Stimulated activated CD4-positive, alpha-beta T cell treated with anti-CD3 and anti-CD28 coated beads, Interleukin-12 subunit alpha, Interleukin-12 subunit beta, amount 100 ng/mL, for 4 hours (primary cell): ENCODE measurements at regions not wholly inside any gene's neighbourhood (a gene's known extent, or its start where the extent isn't known, plus 50 kb on each side); places are given as distances from the start of the nearest gene placed in this dataset.

ENCODE experiments used
- DNase-seq: peaks from one replicate; pipeline ENCODE4 v3.0.0-alpha.2; 2020

DNA sequence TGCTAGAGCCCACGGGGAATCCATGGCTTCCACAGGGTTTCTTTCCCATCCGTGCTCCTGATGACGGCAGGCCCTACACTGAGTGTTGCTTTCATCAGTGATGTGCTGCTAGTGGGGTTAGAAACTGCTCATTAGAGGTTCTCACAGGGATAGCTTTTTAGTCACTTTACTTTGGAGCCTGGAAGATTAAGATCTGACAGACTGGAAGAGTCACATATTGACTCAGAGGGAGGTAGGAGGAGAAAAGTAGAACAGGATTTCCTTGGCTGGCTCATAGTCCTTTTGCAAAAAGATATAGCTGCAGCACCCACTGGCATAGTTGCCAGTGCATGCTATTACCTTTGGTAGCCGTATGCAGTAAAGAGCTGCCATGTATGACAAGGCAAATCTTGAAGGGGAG lies 890.3 kb downstream of the C6orf118 start:
- DNase-seq = no peak

- no peak for DNase-seq
Observed at GRCh38 chr6:164418262-164418588, 891.2 kb downstream of the C6orf118 start.

GRCh38 chr6:164417537-164418261 lies 891.7 kb downstream of the C6orf118 start:
- no peak for DNase-seq

GRCh38 chr6:164415832-164416563 lies 893.4 kb downstream of the C6orf118 start:
- DNase-seq = no peak

GRCh38 chr6:164414695-164415094 lies 894.7 kb downstream of the C6orf118 start:
- DNase-seq = no peak

GRCh38 chr6:164412566-164412965 lies 896.8 kb downstream of the C6orf118 start:
- DNase-seq = no peak

DNA sequence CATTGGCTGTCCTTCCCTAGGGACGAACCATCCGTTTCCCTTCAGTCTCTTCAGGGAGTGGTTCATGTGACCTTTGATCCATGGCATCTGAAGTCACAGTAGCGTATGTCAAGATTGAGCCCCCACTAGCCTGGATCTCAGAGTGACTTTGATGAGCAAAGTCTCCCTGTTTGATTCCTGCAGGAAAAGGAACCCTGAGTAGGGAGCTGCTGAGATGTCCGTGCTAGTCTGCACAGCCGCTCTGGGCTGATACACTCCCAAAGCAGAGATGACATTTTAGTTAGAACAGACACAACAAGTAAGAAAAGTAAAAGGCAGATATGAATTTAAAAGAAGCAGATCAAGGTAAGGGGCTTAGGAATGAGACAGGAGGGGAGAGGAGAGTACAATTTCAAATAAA lies 899.4 kb downstream of the C6orf118 start:
- no peak for DNase-seq

DNA sequence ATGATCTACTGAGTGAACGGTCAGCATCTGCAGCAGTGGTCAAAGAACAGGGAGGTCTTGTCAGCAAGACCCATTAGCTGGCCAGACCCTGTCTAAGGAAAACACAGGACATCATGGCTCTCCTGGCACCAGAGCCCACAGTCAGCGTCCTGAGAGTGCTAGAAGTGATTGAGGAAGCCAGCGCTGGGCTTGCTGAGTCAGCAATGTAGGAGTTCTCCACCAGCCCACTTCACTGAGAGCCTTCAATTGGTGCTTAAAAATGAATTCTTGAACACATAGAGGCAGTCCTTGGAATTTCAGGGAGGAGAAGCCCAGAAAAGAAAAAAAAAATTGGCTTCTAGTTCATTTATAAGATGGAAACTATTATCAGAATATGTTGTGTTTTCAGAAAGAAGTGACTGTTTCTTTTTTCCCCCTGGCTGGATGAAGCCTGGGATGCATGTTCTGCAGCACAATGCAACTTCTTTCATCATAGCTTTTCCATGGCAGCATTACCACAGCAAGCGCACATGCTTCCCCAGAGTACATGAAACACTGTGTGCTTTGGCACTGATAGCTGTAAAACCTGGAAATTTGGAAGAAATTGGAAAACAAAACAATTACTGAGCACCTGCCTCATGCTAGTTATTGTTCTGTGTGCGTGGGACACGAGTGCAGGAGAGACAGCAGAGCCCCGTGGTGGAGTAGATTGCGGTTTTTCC lies 899.9 kb downstream of the C6orf118 start:
- no peak for DNase-seq

- DNase-seq = no peak
Observed at GRCh38 chr6:164408868-164409267, 900.5 kb downstream of the C6orf118 start.

DNA sequence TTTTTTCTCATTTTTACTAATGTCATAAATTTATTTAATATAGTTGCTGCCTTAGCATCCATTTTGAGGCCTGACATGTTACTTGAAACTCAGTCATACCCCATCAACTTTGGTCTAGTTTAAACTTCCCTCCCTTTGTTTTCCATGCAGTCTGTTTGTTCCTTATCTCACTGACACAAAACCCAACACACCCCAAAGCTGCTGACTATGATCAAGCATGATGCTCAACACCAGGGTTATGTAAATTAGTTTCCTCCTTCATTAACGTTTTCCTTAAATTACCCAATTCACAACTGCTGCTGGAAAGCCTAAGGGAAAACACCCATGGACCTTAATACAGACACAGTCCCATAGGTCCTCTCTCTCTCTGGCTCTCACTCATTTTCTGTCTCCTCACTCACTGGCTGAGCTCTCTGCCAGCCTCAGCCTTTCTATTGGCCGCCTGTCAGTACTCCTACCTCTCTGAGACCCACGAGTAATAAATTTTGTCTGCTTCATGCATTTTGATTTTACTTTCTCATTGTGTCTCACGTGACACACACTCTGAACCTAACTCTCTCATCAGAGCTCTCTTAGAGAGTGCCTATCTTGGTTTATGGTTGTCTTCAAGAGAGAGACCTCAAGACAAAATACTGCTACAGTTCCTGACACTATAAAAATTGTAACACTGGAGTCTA lies 904.5 kb downstream of the C6orf118 start:
- DNase-seq = no peak

DNA sequence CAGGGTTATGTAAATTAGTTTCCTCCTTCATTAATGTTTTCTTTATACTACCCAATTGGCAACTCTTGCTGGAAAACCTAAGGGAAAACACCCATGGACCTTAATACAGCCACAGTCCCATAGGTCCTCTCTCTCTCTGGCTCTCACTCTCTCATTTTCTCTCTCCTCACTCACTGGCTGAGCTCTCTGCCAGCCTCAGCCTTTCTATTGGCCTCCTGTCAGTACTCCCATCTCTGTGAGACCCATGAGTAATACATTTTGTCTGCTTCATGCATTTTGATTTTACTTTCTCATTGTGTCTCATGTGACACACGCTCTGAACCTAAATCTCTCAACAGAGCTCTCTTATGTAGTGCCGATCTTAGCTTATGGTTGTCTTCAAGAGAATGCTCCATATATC lies 907.5 kb downstream of the C6orf118 start:
- DNase-seq = no peak

DNA sequence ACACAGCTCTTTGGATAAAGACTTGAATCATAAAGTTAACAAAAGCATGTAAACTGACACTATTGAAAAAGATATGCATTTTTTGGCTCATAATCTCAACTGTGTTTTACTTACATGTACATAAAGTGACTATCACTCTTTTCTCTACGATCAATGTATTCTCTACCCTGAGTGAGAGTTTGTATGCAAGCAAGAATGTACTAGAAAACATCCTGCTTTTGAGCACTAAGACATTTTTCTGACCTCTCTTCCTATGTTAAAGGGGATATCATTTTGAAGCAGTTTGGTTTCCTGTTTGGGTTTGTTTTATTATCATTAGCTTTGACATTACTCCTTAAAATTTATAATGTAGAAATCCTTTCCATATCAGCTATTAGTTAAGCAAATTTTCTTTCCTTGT lies 910.8 kb downstream of the C6orf118 start:
- DNase-seq = no peak

- DNase-seq = no peak
Observed at GRCh38 chr6:164396071-164397047, 913.0 kb downstream of the C6orf118 start.

- no peak for DNase-seq
Observed at GRCh38 chr6:164379795-164380194, 929.6 kb downstream of the C6orf118 start.

- no peak for DNase-seq
Observed at GRCh38 chr6:164378330-164378729, 931.1 kb downstream of the C6orf118 start.

DNA sequence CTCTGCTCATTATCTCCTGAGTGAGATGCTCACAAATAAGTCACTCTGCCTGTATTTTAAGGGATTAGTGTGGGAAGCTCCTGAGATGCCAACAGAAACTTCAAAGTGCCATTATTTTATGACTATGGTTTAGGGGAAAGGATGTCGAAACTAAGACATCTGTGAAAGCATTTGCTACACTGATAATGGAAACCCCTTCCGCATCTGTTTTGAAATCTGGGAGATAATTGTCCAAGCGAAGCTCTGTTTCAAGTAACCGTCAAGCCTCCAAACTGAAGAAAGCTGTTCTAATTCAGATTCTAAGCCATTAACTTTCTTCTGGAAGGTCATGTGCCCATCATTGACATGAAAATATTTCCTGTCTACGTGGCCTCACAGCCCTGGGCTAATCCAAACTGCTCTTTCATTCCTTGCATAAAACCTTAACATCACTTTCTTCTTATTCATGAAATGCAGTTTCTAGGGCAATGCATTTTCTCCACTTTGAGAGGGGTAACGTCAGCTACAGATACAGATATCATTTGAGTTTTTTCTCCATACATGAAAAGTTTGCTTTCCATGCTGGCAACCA lies 932.0 kb downstream of the C6orf118 start:
- no peak for DNase-seq

- no peak for DNase-seq
Observed at GRCh38 chr6:164370773-164371172, 938.6 kb downstream of the C6orf118 start.

DNA sequence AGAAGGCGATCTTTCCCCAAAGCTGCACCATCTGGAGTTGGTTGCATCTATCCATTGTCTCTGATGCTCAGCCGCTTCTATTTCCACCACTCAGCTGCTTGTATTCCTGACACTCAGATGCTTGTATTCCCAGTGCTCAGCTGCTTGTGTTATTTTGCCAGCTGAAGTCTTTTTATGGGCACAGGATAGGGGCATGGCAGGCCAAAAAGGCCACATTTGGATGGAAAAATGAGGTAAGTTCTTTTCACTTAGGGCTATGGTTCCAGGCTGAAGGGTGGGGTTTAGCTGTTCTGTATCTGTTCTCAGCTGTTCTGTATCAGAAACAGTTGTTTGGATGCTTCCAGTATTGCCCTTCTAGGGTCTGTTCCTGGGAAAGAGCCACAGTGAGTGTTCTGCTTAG lies 944.9 kb downstream of the QKI start:
- DNase-seq = no peak

GRCh38 chr6:164359036-164359435 lies 944.5 kb downstream of the QKI start:
- DNase-seq = no peak

DNA sequence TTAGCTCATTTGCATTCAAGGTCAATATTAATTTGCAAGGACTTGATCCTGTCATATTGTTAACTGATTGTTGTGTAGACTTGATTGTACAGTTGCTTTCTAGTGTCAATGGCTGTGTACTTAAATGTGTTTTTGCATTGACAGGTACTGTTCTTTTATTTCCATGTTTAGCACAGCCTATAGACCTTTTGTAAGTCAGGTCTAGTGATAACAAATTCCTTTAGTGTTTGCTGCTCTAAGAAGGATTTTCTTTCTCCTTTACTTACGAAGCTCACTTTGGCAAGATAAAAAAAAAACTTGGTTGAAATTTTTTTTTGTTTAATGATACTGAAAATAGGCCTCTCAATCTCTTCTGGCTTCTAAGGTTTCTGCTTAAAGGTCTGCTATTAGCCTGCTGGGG lies 942.3 kb downstream of the QKI start:
- DNase-seq = no peak

DNA sequence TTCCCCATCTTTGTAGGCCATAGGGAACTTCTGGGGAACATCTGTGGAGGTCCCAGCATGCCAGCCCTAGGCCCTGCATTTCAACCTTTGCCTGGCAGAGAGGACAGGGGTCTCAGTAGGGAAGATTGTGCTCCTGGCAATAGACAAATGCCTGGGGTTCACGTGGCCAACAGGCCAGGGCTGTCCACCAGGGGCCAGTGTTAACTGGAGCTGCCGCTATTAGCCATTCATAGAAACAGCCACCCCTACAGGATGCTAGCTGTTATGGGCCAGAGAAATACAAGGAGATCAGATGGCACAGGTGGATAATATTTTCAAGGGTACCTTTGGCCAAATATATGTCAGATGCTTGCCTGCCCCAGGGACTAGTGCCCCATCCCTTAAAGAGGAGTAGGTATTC lies 932.9 kb downstream of the QKI start:
- no peak for DNase-seq

GRCh38 chr6:164346631-164347030 lies 932.1 kb downstream of the QKI start:
- DNase-seq = no peak
